Endothelial cell of umbilical vein (primary cell): ENCODE measurements at regions not wholly inside any gene's neighbourhood (a gene's known extent, or its start where the extent isn't known, plus 50 kb on each side); places are given as distances from the start of the nearest gene placed in this dataset.

ENCODE experiments used
- BruUV-seq: library from RNA; stranded (reverse); fragments of 400-500 nt; replicated peaks from 2 replicates; lab custom pipeline; 2021; lab: Mats Ljungman, UMichigan
- CTCF ChIA-PET: fragments of 300-600, 350-600 bp; sonication (Branson Sonifier 250); formaldehyde crosslinking; loops from one replicate; lab custom pipeline; 2021; ENCODE audit warnings: antibody characterized with exemption, inconsistent platforms; lab: Charles Lee
- POLR2A ChIA-PET: fragments of 300-600, 350-600 bp; sonication (Branson Sonifier 250); formaldehyde crosslinking; loops from one replicate; lab custom pipeline; 2021; ENCODE audit warnings: antibody characterized with exemption, inconsistent platforms; lab: Charles Lee
- DNase-seq: peaks from one replicate; pipeline ENCODE4 v3.0.0-alpha.2; 2011; ENCODE audit warnings: low read depth, low spot score
- FAIRE-seq: peaks from 2 replicates; lab custom pipeline; 2011; peaks lifted over from hg19 to GRCh38; lab: Jason Lieb, UNC
- H2AFZ ChIP-seq: 2 replicates; pipeline ENCODE4 v1.6.0; 2012; ENCODE audit warnings: low read depth, low read length, control low read depth, inconsistent platforms
- H3K27ac ChIP-seq: 2 replicates; pipeline ENCODE4 v1.5.1; 2011; ENCODE audit warnings: low read depth, mild to moderate bottlenecking, control low read depth, low read length, moderate library complexity; ENCODE audit not compliant: insufficient read depth
- H3K27me3 ChIP-seq, 2 experiments: 2 replicates each; pipeline versions ENCODE4 v1.6.0 to v1.6.1; 2011; ENCODE audit warnings: low read length in 2 of 2, mixed read lengths in 1 of 2; ENCODE audit not compliant: control insufficient read depth in 2 of 2, insufficient read depth in 2 of 2
- H3K36me3 ChIP-seq, 2 experiments: 2 replicates in 1 of 2; 3 replicates in 1 of 2; pipeline ENCODE4 v1.5.1; 2011; ENCODE audit warnings: low read length in 2 of 2, mild to moderate bottlenecking in 1 of 2, moderate library complexity in 1 of 2; ENCODE audit not compliant: control insufficient read depth in 2 of 2, insufficient read depth in 2 of 2; ENCODE audit errors: extremely low read depth in 1 of 2
- H3K4me1 ChIP-seq: 3 replicates; pipeline ENCODE4 v1.5.1; 2011; ENCODE audit warnings: mild to moderate bottlenecking, low read length; ENCODE audit not compliant: control insufficient read depth, insufficient read depth; ENCODE audit errors: extremely low read depth
- H3K4me2 ChIP-seq: 2 replicates; pipeline ENCODE4 v1.6.1; 2011; ENCODE audit warnings: low read length, control low read depth, mixed read lengths; ENCODE audit not compliant: insufficient read depth
- H3K4me3 ChIP-seq, 3 experiments: fragments of 200-600 bp in 1 of 3; sonication (generic), shearing (Covaris generic) in 1 of 3; replicated peaks in 1 of 3; 2 replicates each; pipeline ENCODE4 v1.5.1; 2011 to 2016; ENCODE audit warnings: control low read depth in 3 of 3, low read length in 3 of 3, mild to moderate bottlenecking in 2 of 3, inconsistent platforms in 1 of 3, low read depth in 1 of 3, moderate library complexity in 1 of 3; ENCODE audit not compliant: insufficient read depth in 1 of 3
- H3K79me2 ChIP-seq: 2 replicates; pipeline ENCODE4 v1.6.0; 2012; ENCODE audit warnings: low read length, inconsistent platforms; ENCODE audit not compliant: control insufficient read depth, insufficient read depth
- H3K9ac ChIP-seq: replicated peaks from 2 replicates; pipeline ENCODE3; 2011; ENCODE audit warnings: low read length, control low read depth; ENCODE audit not compliant: insufficient read depth; ENCODE audit errors: extremely low read depth
- H3K9me1 ChIP-seq: replicated peaks from 3 replicates; pipeline ENCODE4 v1.6.0; 2011; ENCODE audit warnings: mild to moderate bottlenecking, low read length; ENCODE audit not compliant: control insufficient read depth, insufficient read depth; ENCODE audit errors: extremely low read depth
- H3K9me3 ChIP-seq: replicated peaks from 2 replicates; pipeline ENCODE4 v1.5.1; 2012; ENCODE audit warnings: low read length, inconsistent platforms; ENCODE audit not compliant: control insufficient read depth, insufficient read depth
- H4K20me1 ChIP-seq: replicated peaks from 2 replicates; pipeline ENCODE3; 2011; ENCODE audit warnings: mild to moderate bottlenecking, low read length; ENCODE audit not compliant: control insufficient read depth, insufficient read depth; ENCODE audit errors: extremely low read depth
- EZH2 ChIP-seq: IDR thresholded peaks from 2 replicates; pipeline ENCODE4 v1.6.1; 2012; ENCODE audit warnings: borderline replicate concordance, low read depth, mild to moderate bottlenecking, moderate library complexity, low read length, inconsistent platforms; ENCODE audit not compliant: severe bottlenecking
- FOS ChIP-seq: IDR thresholded peaks from 2 replicates; pipeline ENCODE4 v1.6.1; 2011; ENCODE audit warnings: mild to moderate bottlenecking, low read length, moderate library complexity, borderline replicate concordance; ENCODE audit not compliant: insufficient read depth
- GATA2 ChIP-seq: IDR thresholded peaks from 2 replicates; pipeline ENCODE4 v1.7.0; 2011; ENCODE audit warnings: low read depth, mild to moderate bottlenecking, moderate library complexity, mixed read lengths, low read length; ENCODE audit not compliant: insufficient read length, insufficient read depth
- JUN ChIP-seq: IDR thresholded peaks from 2 replicates; pipeline ENCODE4 v1.6.1; 2011; ENCODE audit warnings: borderline replicate concordance, low read depth; ENCODE audit not compliant: insufficient read length, insufficient read depth
- MYC ChIP-seq: IDR thresholded peaks from one replicate; pipeline ENCODE4 v1.6.1; 2011; ENCODE audit warnings: mild to moderate bottlenecking, low read depth, low read length
- POLR2A ChIP-seq: IDR thresholded peaks from 2 replicates; pipeline ENCODE4 v1.6.1; 2012; ENCODE audit warnings: low read depth, mild to moderate bottlenecking, control low read depth, low read length
- POLR2AphosphoS5 ChIP-seq: IDR thresholded peaks from 2 replicates; pipeline ENCODE4 v1.6.1; 2012; ENCODE audit warnings: low read depth, mild to moderate bottlenecking, control low read depth, low read length, moderate library complexity; ENCODE audit not compliant: insufficient read depth
- dilution Hi-C: fragments of 300-500 bp; cut with MboI; formaldehyde crosslinking; loops from one replicate; pipeline ENCODE4 v1.15.0; 2019; ENCODE audit warnings: low sequenced_read_pairs; ENCODE audit not compliant: extremely low pct_ligation_motif_present
- intact Hi-C: fragments of 100-400 bp; cut with micrococcal nuclease; formaldehyde crosslinking; loops from one replicate; pipeline ENCODE4 v1.10.0; 2022
- TF ChIP-seq, protein P1 (sequence below): IDR thresholded peaks from 2 replicates; pipeline ENCODE4 v1.6.1; 2011; ENCODE audit not compliant: insufficient read depth, insufficient read length
- TF ChIP-seq, protein P2 (sequence below), 2 donors: IDR thresholded peaks; 1 replicate in 1 of 2; 2 replicates in 1 of 2; pipeline ENCODE4 v1.5.1; 2011; ENCODE audit warnings: low read length in 2 of 2, mild to moderate bottlenecking in 2 of 2, moderate library complexity in 2 of 2, control low read depth in 1 of 2, inconsistent platforms in 1 of 2, low read depth in 1 of 2; ENCODE audit not compliant: insufficient read depth in 1 of 2; ENCODE audit errors: extremely low read depth in 1 of 2

DNA sequence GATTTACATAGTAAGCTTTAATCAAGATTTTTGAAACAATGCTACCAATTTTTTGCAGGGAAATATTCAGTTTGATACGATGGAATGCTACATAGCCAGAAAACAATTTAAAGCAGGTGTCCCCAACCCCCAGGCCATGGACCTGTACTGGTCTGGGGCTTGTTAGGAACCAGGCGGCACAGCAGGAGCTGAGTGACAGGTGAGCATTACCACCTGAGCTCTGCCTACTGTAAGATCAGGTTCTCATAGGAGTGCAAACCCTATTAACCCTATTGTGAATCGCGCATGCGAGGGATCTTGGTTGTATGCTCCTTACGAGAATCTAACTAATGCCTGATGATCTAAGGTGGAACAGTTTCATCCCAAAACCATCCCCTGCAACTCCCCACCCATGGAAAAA is 322.6 kb upstream of the NECTIN3 start:
- DNase-seq: no peak
- dilution Hi-C loops: no loop called here
- H2AFZ ChIP-seq: no peak overlapping the region
- H3K9ac ChIP-seq: no peak overlapping the region
- ChIA-PET POLR2A (no interaction called here), CTCF (interaction anchor here (1.8 kb wide), 1 partner anchor 20 kb away, joined by 4 read pairs; no protein-coding TSS in a partner anchor)
- no peaks in the 10 kb centered on the region for H3K4me1 ChIP-seq
- H3K9me3 ChIP-seq: no peaks in the 10 kb centered on the region
- no TSS peak for BruUV-seq
- H3K9me1 ChIP-seq: no peaks in the 10 kb centered on the region
- FAIRE-seq: no peak
- intact Hi-C loops: no loop called here
- H3K79me2 ChIP-seq: no peaks in the 10 kb centered on the region
- peaks cover 0 to 3% of the 10 kb centered on the region in 2 experiments for H3K27me3 ChIP-seq
- no peak overlapping the region for H3K27ac ChIP-seq
- no peak overlapping the region for H3K4me3 ChIP-seq
- TF ChIP-seq, protein P1, sequence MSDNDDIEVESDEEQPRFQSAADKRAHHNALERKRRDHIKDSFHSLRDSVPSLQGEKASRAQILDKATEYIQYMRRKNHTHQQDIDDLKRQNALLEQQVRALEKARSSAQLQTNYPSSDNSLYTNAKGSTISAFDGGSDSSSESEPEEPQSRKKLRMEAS: no peak
- TF ChIP-seq, protein P2, sequence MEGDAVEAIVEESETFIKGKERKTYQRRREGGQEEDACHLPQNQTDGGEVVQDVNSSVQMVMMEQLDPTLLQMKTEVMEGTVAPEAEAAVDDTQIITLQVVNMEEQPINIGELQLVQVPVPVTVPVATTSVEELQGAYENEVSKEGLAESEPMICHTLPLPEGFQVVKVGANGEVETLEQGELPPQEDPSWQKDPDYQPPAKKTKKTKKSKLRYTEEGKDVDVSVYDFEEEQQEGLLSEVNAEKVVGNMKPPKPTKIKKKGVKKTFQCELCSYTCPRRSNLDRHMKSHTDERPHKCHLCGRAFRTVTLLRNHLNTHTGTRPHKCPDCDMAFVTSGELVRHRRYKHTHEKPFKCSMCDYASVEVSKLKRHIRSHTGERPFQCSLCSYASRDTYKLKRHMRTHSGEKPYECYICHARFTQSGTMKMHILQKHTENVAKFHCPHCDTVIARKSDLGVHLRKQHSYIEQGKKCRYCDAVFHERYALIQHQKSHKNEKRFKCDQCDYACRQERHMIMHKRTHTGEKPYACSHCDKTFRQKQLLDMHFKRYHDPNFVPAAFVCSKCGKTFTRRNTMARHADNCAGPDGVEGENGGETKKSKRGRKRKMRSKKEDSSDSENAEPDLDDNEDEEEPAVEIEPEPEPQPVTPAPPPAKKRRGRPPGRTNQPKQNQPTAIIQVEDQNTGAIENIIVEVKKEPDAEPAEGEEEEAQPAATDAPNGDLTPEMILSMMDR (IDR thresholded peaks at IDR 0.05; ENCODE audit: extremely low read depth in 1 of 2, insufficient read depth in 1 of 2, low read depth in 1 of 2, low read length in 2 of 2): no peak
- TF ChIP-seq EZH2 (no peak), POLR2A (no peak), FOS (no peak)
- no peak overlapping the region for H3K4me2 ChIP-seq
- no peaks in the 10 kb centered on the region for H3K36me3 ChIP-seq
- no peaks in the 10 kb centered on the region for H4K20me1 ChIP-seq

GRCh38 chr3:110750201-110750600 is 321.4 kb upstream of the NECTIN3 start:
- no TSS peak for BruUV-seq
- H3K4me2 ChIP-seq: no peak overlapping the region
- no peaks in the 10 kb centered on the region for H3K9me3 ChIP-seq
- no peaks in the 10 kb centered on the region for H4K20me1 ChIP-seq
- no peak overlapping the region for H3K27ac ChIP-seq
- dilution Hi-C loops: no loop called here
- CTCF ChIA-PET: interaction anchor here (1.8 kb wide), 1 partner anchor 18 kb away, joined by 4 read pairs; no protein-coding TSS in a partner anchor
- POLR2A ChIA-PET: no interaction called here
- no peak overlapping the region for H2AFZ ChIP-seq
- FAIRE-seq: no peak
- DNase-seq: no peak
- peaks cover 0 to 3% of the 10 kb centered on the region in 2 experiments for H3K27me3 ChIP-seq
- no peak overlapping the region for H3K4me3 ChIP-seq
- no peaks in the 10 kb centered on the region for H3K36me3 ChIP-seq
- no peaks in the 10 kb centered on the region for H3K4me1 ChIP-seq
- no peak overlapping the region for H3K9ac ChIP-seq
- TF ChIP-seq JUN: no peak
- no peak for TF ChIP-seq GATA2
- no peak for TF ChIP-seq POLR2AphosphoS5
- TF ChIP-seq POLR2A: no peak
- TF ChIP-seq MYC: no peak
- TF ChIP-seq, protein P1: no peak
- TF ChIP-seq FOS: no peak
- TF ChIP-seq EZH2: no peak
- TF ChIP-seq, protein P2 (IDR thresholded peaks at IDR 0.05; ENCODE audit: extremely low read depth in 1 of 2, insufficient read depth in 1 of 2, low read depth in 1 of 2, low read length in 2 of 2): no peak
- intact Hi-C loops: no loop called here
- no peaks in the 10 kb centered on the region for H3K9me1 ChIP-seq
- H3K79me2 ChIP-seq: no peaks in the 10 kb centered on the region
